Brain microvascular endothelial cell (primary cell): ENCODE measurements at regions not wholly inside any gene's neighbourhood (a gene's known extent, or its start where the extent isn't known, plus 50 kb on each side); places are given as distances from the start of the nearest gene placed in this dataset.

Experiments used
- DNase-seq: peaks from one replicate; pipeline ENCODE4 v3.0.0-alpha.2; 2020
- H3K27ac ChIP-seq: fragments of 250-450 bp; sonication (Bioruptor Pico); 2 replicates; pipeline ENCODE4 v1.5.1; 2020; ENCODE audit warnings: mild to moderate bottlenecking, moderate library complexity
- H3K27me3 ChIP-seq: fragments of 250-450 bp; sonication (Bioruptor Pico); replicated peaks from 2 replicates; pipeline ENCODE4 v1.5.1; 2020; ENCODE audit warnings: mild to moderate bottlenecking
- H3K36me3 ChIP-seq: fragments of 250-450 bp; sonication (Bioruptor Pico); replicated peaks from 2 replicates; pipeline ENCODE4 v1.5.1; 2020; ENCODE audit warnings: mild to moderate bottlenecking
- H3K4me3 ChIP-seq: 2 replicates; pipeline ENCODE4 v1.5.1; 2011; ENCODE audit warnings: low read depth, mild to moderate bottlenecking, control low read depth, low read length, moderate library complexity
- CTCF ChIP-seq: IDR thresholded peaks from 2 replicates; pipeline ENCODE4 v1.5.1; 2011; ENCODE audit warnings: low read depth, mild to moderate bottlenecking, moderate library complexity, low read length, control low read depth, inconsistent platforms; ENCODE audit errors: missing control alignments
- in situ Hi-C: cut with HindIII; loops from 2 replicates; pipeline ENCODE4 v1.10.0; 2017; ENCODE audit warnings: low sequenced_read_pairs, low pct_ligation_motif_present

- Histone ChIP-seq H3K36me3 (no peaks in the 10 kb centered on the region), H3K4me3 (no peak overlapping the region), H3K27me3 (no peaks in the 10 kb centered on the region), H3K27ac (no peak overlapping the region)
- no peak for TF ChIP-seq CTCF
- no peak for DNase-seq
- in situ Hi-C loops: loop anchor here (25.0 kb wide), 1 partner anchor 100 kb away; no protein-coding TSS in a partner anchor
Observed at GRCh38 chrX:39912126-39912525, 185.6 kb downstream of the BCOR start.

GRCh38 chrX:39915081-39915480, 182.7 kb downstream of the BCOR start:
- in situ Hi-C loops: loop anchor here (25.0 kb wide), 1 partner anchor 103 kb away; no protein-coding TSS in a partner anchor
- no peak overlapping the region for H3K27ac ChIP-seq

GRCh38 chrX:39915596-39915995, 182.2 kb downstream of the BCOR start:
- DNase-seq: no peak
- Histone ChIP-seq H3K36me3 (no peaks in the 10 kb centered on the region), H3K27ac (no peak overlapping the region), H3K4me3 (no peak overlapping the region), H3K27me3 (no peaks in the 10 kb centered on the region)
- in situ Hi-C loops: loop anchor here (25.0 kb wide), 1 partner anchor 103 kb away; no protein-coding TSS in a partner anchor
- no peak for TF ChIP-seq CTCF

More at GRCh38 chrX:39915081-39915480, 182.7 kb downstream of the BCOR start:
- H3K36me3 ChIP-seq: no peaks in the 10 kb centered on the region
- DNase-seq: no peak
- H3K4me3 ChIP-seq: no peak overlapping the region
- no peak for TF ChIP-seq CTCF
- H3K27me3 ChIP-seq: no peaks in the 10 kb centered on the region

GRCh38 chrX:39921838-39922237, 175.9 kb downstream of the BCOR start:
- no peak for DNase-seq
- Histone ChIP-seq H3K27me3 (no peaks in the 10 kb centered on the region), H3K36me3 (no peaks in the 10 kb centered on the region), H3K27ac (no peak overlapping the region), H3K4me3 (no peak overlapping the region)
- TF ChIP-seq CTCF: no peak
- in situ Hi-C loops: loop anchor here (25.0 kb wide), 1 partner anchor 110 kb away; no protein-coding TSS in a partner anchor

- TF ChIP-seq CTCF: no peak
- Histone ChIP-seq H3K27me3 (no peaks in the 10 kb centered on the region), H3K36me3 (no peaks in the 10 kb centered on the region), H3K4me3 (no peak overlapping the region), H3K27ac (no peak overlapping the region)
- in situ Hi-C loops: loop anchor here (25.0 kb wide), 1 partner anchor 110 kb away; no protein-coding TSS in a partner anchor
- DNase-seq: no peak
Observed at GRCh38 chrX:39922488-39922887, 175.3 kb downstream of the BCOR start.

GRCh38 chrX:39922926-39923325, 174.8 kb downstream of the BCOR start:
- Histone ChIP-seq H3K27ac (no peak overlapping the region), H3K27me3 (no peaks in the 10 kb centered on the region), H3K36me3 (no peaks in the 10 kb centered on the region), H3K4me3 (no peak overlapping the region)
- in situ Hi-C loops: loop anchor here (25.0 kb wide), 1 partner anchor 111 kb away; no protein-coding TSS in a partner anchor
- no peak for DNase-seq
- no peak for TF ChIP-seq CTCF
